ENCODE measurements at regions not wholly inside any gene's neighbourhood (a gene's known extent, or its start where the extent isn't known, plus 50 kb on each side); places are given as distances from the start of the nearest gene placed in this dataset.

DNA sequence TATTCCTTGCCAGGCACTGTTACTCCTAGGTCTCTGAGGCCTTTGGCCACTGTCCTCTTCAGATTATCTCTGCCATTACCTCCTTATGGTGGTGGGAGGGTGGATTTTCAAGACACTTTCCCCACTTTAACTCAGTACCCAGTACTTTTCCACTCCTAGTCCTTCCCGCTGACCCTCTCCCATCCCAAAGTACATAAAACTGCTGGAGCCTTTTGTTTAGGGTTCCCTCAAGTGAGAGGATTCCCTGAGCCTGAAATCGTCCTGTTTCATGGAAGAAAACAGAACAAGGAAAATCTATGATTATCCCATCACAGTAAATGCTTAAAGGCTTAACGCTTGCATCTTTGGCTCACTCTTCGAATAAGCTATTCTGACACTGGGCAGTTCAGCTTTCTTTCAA, 1742.5 kb upstream of the ADGRL3 start:
- H3K4me3 ChIP-seq (replicated peaks in 1 of 3; ENCODE audit: insufficient read depth in 1 of 3, low read depth in 1 of 3, low read length in 3 of 3): no peak overlapping the region
- no peak overlapping the region for H2AFZ ChIP-seq (ENCODE audit: low read depth, low read length)
- no peaks in the 10 kb centered on the region for H3K36me3 ChIP-seq (ENCODE audit: control insufficient read depth in 2 of 2, extremely low read depth in 1 of 2, insufficient read depth in 2 of 2, low read length in 2 of 2)
- H3K9me3 ChIP-seq (replicated peaks; ENCODE audit: control insufficient read depth, insufficient read depth, low read length): no peaks in the 10 kb centered on the region
- ChIA-PET POLR2A (no interaction called here), CTCF (no interaction called here)
- TF ChIP-seq MYC (IDR thresholded peaks at IDR 0.05; ENCODE audit: low read depth, low read length) (no peak), GATA2 (IDR thresholded peaks at IDR 0.05; ENCODE audit: insufficient read depth, insufficient read length, low read depth, low read length) (no peak), POLR2AphosphoS5 (IDR thresholded peaks at IDR 0.05; ENCODE audit: insufficient read depth, low read depth, low read length) (no peak), POLR2A (IDR thresholded peaks at IDR 0.05; ENCODE audit: low read depth, low read length) (no peak), EZH2 (IDR thresholded peaks at IDR 0.05; ENCODE audit: borderline replicate concordance, low read depth, low read length, severe bottlenecking) (no peak)
- TF ChIP-seq, protein P1, sequence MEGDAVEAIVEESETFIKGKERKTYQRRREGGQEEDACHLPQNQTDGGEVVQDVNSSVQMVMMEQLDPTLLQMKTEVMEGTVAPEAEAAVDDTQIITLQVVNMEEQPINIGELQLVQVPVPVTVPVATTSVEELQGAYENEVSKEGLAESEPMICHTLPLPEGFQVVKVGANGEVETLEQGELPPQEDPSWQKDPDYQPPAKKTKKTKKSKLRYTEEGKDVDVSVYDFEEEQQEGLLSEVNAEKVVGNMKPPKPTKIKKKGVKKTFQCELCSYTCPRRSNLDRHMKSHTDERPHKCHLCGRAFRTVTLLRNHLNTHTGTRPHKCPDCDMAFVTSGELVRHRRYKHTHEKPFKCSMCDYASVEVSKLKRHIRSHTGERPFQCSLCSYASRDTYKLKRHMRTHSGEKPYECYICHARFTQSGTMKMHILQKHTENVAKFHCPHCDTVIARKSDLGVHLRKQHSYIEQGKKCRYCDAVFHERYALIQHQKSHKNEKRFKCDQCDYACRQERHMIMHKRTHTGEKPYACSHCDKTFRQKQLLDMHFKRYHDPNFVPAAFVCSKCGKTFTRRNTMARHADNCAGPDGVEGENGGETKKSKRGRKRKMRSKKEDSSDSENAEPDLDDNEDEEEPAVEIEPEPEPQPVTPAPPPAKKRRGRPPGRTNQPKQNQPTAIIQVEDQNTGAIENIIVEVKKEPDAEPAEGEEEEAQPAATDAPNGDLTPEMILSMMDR (IDR thresholded peaks at IDR 0.05; ENCODE audit: extremely low read depth in 1 of 2, insufficient read depth in 1 of 2, low read depth in 1 of 2, low read length in 2 of 2): no peak
- TF ChIP-seq, protein P2, sequence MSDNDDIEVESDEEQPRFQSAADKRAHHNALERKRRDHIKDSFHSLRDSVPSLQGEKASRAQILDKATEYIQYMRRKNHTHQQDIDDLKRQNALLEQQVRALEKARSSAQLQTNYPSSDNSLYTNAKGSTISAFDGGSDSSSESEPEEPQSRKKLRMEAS (IDR thresholded peaks at IDR 0.05; ENCODE audit: insufficient read depth, insufficient read length): no peak
- H3K4me2 ChIP-seq (ENCODE audit: insufficient read depth, low read length): no peak overlapping the region
- no peak for DNase-seq (ENCODE audit: low read depth, low spot score)
- no peak for FAIRE-seq
- H3K9ac ChIP-seq (replicated peaks; ENCODE audit: extremely low read depth, insufficient read depth, low read length): no peak overlapping the region
- H3K79me2 ChIP-seq (ENCODE audit: control insufficient read depth, insufficient read depth, low read length): no peaks in the 10 kb centered on the region
- no peaks in the 10 kb centered on the region for H3K4me1 ChIP-seq (ENCODE audit: control insufficient read depth, extremely low read depth, insufficient read depth, low read length)
- dilution Hi-C loops (cut with MboI; ENCODE audit: extremely low pct_ligation_motif_present, low sequenced_read_pairs): no loop called here
- H4K20me1 ChIP-seq (replicated peaks; ENCODE audit: control insufficient read depth, extremely low read depth, insufficient read depth, low read length): no peaks in the 10 kb centered on the region
- no peaks in the 10 kb centered on the region for H3K27me3 ChIP-seq (ENCODE audit: control insufficient read depth in 2 of 2, insufficient read depth in 2 of 2, low read length in 2 of 2)
- intact Hi-C loops (cut with micrococcal nuclease): no loop called here
- BruUV-seq (replicated peaks): no TSS peak
- no peaks in the 10 kb centered on the region for H3K9me1 ChIP-seq (replicated peaks; ENCODE audit: control insufficient read depth, extremely low read depth, insufficient read depth, low read length)
- H3K27ac ChIP-seq (ENCODE audit: insufficient read depth, low read depth, low read length): no peak overlapping the region

DNA sequence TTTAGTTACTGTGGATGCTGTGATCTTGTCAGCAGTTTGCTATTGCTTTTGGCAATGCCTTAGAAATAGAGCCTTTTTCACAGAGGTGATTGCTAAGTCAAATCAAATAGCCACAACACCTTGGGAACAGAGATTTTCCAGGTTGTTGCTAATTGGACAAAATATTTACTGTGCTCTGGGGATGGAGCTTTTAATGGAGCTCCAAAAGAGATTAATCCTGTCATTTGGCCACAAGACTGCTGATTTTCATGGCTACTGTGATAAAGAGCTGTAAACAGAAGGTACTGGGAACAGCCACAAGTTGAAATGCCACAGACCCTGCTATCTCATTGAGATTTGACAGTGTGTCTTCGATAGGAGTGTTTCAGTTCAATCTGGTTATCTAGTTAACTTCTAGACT, 1715.2 kb upstream of the ADGRL3 start:
- Histone ChIP-seq H3K9me3 (replicated peaks; ENCODE audit: control insufficient read depth, insufficient read depth, low read length) (no peaks in the 10 kb centered on the region), H4K20me1 (replicated peaks; ENCODE audit: control insufficient read depth, extremely low read depth, insufficient read depth, low read length) (no peaks in the 10 kb centered on the region), H2AFZ (ENCODE audit: low read depth, low read length) (no peak overlapping the region), H3K27ac (ENCODE audit: insufficient read depth, low read depth, low read length) (no peak overlapping the region), H3K4me1 (ENCODE audit: control insufficient read depth, extremely low read depth, insufficient read depth, low read length) (no peaks in the 10 kb centered on the region), H3K9ac (replicated peaks; ENCODE audit: extremely low read depth, insufficient read depth, low read length) (no peak overlapping the region), H3K4me3 (replicated peaks in 1 of 3; ENCODE audit: insufficient read depth in 1 of 3, low read depth in 1 of 3, low read length in 3 of 3) (no peak overlapping the region), H3K4me2 (ENCODE audit: insufficient read depth, low read length) (no peak overlapping the region), H3K36me3 (ENCODE audit: control insufficient read depth in 2 of 2, extremely low read depth in 1 of 2, insufficient read depth in 2 of 2, low read length in 2 of 2) (no peaks in the 10 kb centered on the region), H3K27me3 (ENCODE audit: control insufficient read depth in 2 of 2, insufficient read depth in 2 of 2, low read length in 2 of 2) (no peaks in the 10 kb centered on the region), H3K79me2 (ENCODE audit: control insufficient read depth, insufficient read depth, low read length) (no peaks in the 10 kb centered on the region), H3K9me1 (replicated peaks; ENCODE audit: control insufficient read depth, extremely low read depth, insufficient read depth, low read length) (no peaks in the 10 kb centered on the region)
- FAIRE-seq: no peak
- intact Hi-C loops (cut with micrococcal nuclease) (no loop called here), dilution Hi-C loops (cut with MboI; ENCODE audit: extremely low pct_ligation_motif_present, low sequenced_read_pairs) (no loop called here)
- CTCF ChIA-PET: no interaction called here
- POLR2A ChIA-PET: no interaction called here
- no peak for TF ChIP-seq EZH2 (IDR thresholded peaks at IDR 0.05; ENCODE audit: borderline replicate concordance, low read depth, low read length, severe bottlenecking)
- TF ChIP-seq, protein P2 (IDR thresholded peaks at IDR 0.05; ENCODE audit: insufficient read depth, insufficient read length): no peak
- TF ChIP-seq POLR2A (IDR thresholded peaks at IDR 0.05; ENCODE audit: low read depth, low read length): no peak
- no peak for TF ChIP-seq FOS (IDR thresholded peaks at IDR 0.05; ENCODE audit: borderline replicate concordance, insufficient read depth, low read length)
- TF ChIP-seq GATA2 (IDR thresholded peaks at IDR 0.05; ENCODE audit: insufficient read depth, insufficient read length, low read depth, low read length): no peak
- no peak for TF ChIP-seq MYC (IDR thresholded peaks at IDR 0.05; ENCODE audit: low read depth, low read length)
- no peak for TF ChIP-seq POLR2AphosphoS5 (IDR thresholded peaks at IDR 0.05; ENCODE audit: insufficient read depth, low read depth, low read length)
- TF ChIP-seq, protein P1 (IDR thresholded peaks at IDR 0.05; ENCODE audit: extremely low read depth in 1 of 2, insufficient read depth in 1 of 2, low read depth in 1 of 2, low read length in 2 of 2): no peak
- no peak for TF ChIP-seq JUN (IDR thresholded peaks at IDR 0.05; ENCODE audit: borderline replicate concordance, insufficient read depth, insufficient read length, low read depth)
- no TSS peak for BruUV-seq (replicated peaks)
- no peak for DNase-seq (ENCODE audit: low read depth, low spot score)
